Right lobe of liver (tissue), 6 donors: ENCODE measurements at regions not wholly inside any gene's neighbourhood (a gene's known extent, or its start where the extent isn't known, plus 50 kb on each side); places are given as distances from the start of the nearest gene placed in this dataset.

Experiments used
- ATAC-seq, 4 donors: fragments of 200-7000 bp; cut with Tn5 transposase; one replicate each; pipeline ENCODE4 v1.9.1; 2020; ENCODE audit warnings: mild to moderate bottlenecking in 4 of 4, moderate library complexity in 4 of 4
- DNase-seq, 3 donors: peaks; one replicate each; pipeline ENCODE4 v3.0.0-alpha.2; 2020
- H3K27ac ChIP-seq, 3 donors: fragments of 200-600 bp; one replicate each; pipeline ENCODE4 v1.8.0; 2022
- H3K27me3 ChIP-seq, 2 donors: fragments of 200-600 bp; one replicate each; pipeline ENCODE4 v1.8.0; 2022
- H3K36me3 ChIP-seq, 4 donors: fragments of 200-600 bp; sonication (generic) in 1 of 4; one replicate each; pipeline versions ENCODE4 v1.5.1 to v1.8.0; 2017 to 2022; ENCODE audit warnings: control low read depth in 1 of 4
- H3K4me1 ChIP-seq, 4 donors: fragments of 200-600 bp; sonication (generic) in 1 of 4; one replicate each; pipeline versions ENCODE4 v1.5.1 to v1.8.0; 2017 to 2022; ENCODE audit warnings: control low read depth in 1 of 4
- H3K4me3 ChIP-seq, 3 donors: fragments of 200-600 bp; one replicate each; pipeline ENCODE4 v1.8.0; 2022
- H3K9me3 ChIP-seq, 4 donors: fragments of 200-600 bp; sonication (generic) in 1 of 4; one replicate each; pipeline versions ENCODE4 v1.5.1 to v1.8.0; 2017 to 2022; ENCODE audit warnings: control low read depth in 1 of 4
- POLR2A ChIP-seq: fragments of 450-650 bp; IDR thresholded peaks from one replicate; pipeline ENCODE4 v1.6.1; 2017; ENCODE audit warnings: antibody characterized with exemption, mild to moderate bottlenecking
- WGBS: methylation state at CpG from one replicate; pipeline ENCODE4 v1.1.6; 2018; ENCODE audit warnings: low coverage, low lambda C conversion rate; ENCODE audit not compliant: insufficient coverage; ENCODE audit errors: missing lambda C conversion rate; 5-methylcytosine and 5-hydroxymethylcytosine counted together
- intact Hi-C, 2 donors: fragments of 100-400 bp; cut with DNase I; formaldehyde crosslinking; loops; one replicate each; pipeline versions ENCODE4 v1.11.2 to v1.14.1; 2022
- TF ChIP-seq, protein P1 (sequence below), 4 donors: fragments of 200-600 bp in 3 of 4; fragments of 450-650 bp in 1 of 4; IDR thresholded peaks; one replicate each; pipeline versions ENCODE4 v1.5.1 to v1.8.0; 2016 to 2022; ENCODE audit warnings: antibody characterized with exemption in 4 of 4, mild to moderate bottlenecking in 2 of 4
- donor health status: DM: no; HTN: yes; CAD: no.
- donor health status: DM: no; HTN: no; CAD: no.
- donor health status: DM: no; HTN: no; CAD: no.
- donor health status: DM: no; HTN: yes; CAD: no.
- donor health status: DM: no; HTN: yes; CAD: no.

DNA sequence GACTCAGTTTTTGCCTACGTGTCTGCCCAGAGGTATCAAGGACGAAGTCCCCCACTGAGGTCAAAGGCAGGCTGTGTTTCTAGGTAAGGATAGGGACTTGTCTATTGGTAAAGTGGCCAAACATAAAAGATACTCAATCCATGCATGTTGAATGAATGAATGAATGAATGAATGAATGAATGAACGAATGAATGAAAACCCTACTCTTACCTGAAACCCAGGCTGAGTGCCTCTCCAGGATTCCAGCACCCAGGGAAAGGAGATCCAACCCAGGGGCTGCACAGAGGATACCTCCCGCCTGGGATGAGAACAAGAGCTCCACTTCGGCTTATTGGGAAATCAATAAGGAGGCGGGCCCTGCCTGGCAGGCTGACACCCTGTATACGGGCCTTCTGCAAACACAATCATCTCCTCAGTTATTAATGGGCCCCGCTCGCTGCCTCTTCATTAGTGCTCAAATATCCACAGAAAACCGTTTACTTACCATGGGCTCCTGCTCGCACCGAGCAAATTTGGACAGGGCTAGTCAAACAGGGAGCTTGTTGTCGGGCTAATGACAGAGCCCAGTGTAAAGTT, 177.4 kb downstream of the BUD13 start:
- ATAC-seq (peak; percentile 63 to 83 (median 74)), DNase-seq (peak in 2 of 3 donors; percentile 34 to 49)
- WGBS: 41% methylated on average over 9 of the region's 13 CpGs
- intact Hi-C loops: no loop called here
- Histone ChIP-seq H3K9me3 (no peaks in the 10 kb centered on the region), H3K36me3 (no peaks in the 10 kb centered on the region), H3K27me3 (no peaks in the 10 kb centered on the region), H3K4me3 (no peak overlapping the region), H3K4me1 (no peaks in the 10 kb centered on the region), H3K27ac (no peak overlapping the region)
- TF ChIP-seq, protein P1, sequence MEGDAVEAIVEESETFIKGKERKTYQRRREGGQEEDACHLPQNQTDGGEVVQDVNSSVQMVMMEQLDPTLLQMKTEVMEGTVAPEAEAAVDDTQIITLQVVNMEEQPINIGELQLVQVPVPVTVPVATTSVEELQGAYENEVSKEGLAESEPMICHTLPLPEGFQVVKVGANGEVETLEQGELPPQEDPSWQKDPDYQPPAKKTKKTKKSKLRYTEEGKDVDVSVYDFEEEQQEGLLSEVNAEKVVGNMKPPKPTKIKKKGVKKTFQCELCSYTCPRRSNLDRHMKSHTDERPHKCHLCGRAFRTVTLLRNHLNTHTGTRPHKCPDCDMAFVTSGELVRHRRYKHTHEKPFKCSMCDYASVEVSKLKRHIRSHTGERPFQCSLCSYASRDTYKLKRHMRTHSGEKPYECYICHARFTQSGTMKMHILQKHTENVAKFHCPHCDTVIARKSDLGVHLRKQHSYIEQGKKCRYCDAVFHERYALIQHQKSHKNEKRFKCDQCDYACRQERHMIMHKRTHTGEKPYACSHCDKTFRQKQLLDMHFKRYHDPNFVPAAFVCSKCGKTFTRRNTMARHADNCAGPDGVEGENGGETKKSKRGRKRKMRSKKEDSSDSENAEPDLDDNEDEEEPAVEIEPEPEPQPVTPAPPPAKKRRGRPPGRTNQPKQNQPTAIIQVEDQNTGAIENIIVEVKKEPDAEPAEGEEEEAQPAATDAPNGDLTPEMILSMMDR (IDR thresholded peaks at IDR 0.05): no peak
- no peak for TF ChIP-seq POLR2A

DNA sequence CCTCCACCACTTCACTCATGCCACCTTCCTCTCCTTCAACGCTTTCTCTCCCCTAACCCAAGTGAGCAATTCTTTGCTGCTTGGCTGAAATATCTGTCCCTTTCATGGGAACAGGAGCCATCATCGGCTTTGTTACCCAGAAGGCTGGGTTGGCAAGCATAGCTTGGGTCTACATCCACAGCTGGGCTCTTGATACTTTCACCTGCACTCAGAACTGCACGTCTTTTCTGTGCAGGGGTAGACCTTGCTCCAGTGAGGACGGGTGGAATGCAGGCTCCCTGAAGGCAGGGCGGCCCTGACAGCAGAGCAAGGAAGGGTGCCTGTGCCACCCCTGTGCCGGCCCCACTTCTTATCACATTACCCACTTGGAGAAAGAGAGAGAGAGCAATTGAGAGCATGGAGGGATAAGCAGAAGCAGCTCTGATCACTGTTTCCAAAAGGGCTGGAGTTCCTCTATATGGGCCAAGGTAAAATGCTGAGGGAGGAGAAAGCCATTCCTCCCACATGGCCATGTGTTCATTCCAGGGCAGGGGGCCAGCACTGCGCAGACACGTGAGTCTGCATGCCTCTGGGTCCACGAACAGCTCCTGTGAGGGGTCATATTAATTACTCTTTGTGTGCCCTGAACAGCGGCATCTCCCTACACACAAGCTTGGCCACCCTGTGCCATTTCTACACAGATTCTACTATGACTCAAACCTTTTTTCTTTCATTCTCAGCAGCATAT, 181.8 kb downstream of the BUD13 start:
- no peak for TF ChIP-seq POLR2A
- TF ChIP-seq, protein P1 (IDR thresholded peaks at IDR 0.05): no peak
- ATAC-seq (no peak), DNase-seq (no peak)
- intact Hi-C loops: no loop called here
- Histone ChIP-seq H3K36me3 (no peaks in the 10 kb centered on the region), H3K4me1 (no peaks in the 10 kb centered on the region), H3K27ac (no peak overlapping the region), H3K4me3 (no peak overlapping the region), H3K9me3 (no peaks in the 10 kb centered on the region), H3K27me3 (no peaks in the 10 kb centered on the region)
- 46% methylated on average over 6 of the region's 10 CpGs for WGBS

- Histone ChIP-seq H3K36me3 (no peaks in the 10 kb centered on the region), H3K27me3 (no peaks in the 10 kb centered on the region), H3K9me3 (no peaks in the 10 kb centered on the region), H3K4me3 (no peak overlapping the region), H3K4me1 (no peaks in the 10 kb centered on the region), H3K27ac (no peak overlapping the region)
- DNase-seq (no peak), ATAC-seq (no peak)
- WGBS: 29% methylated on average over 1 of the region's 5 CpGs
- TF ChIP-seq POLR2A: no peak
- TF ChIP-seq, protein P1 (IDR thresholded peaks at IDR 0.05): no peak
- intact Hi-C loops: no loop called here
Measured at GRCh38 chr11:116589402-116589801, 183.4 kb downstream of the BUD13 start.

GRCh38 chr11:116586392-116586791, 186.4 kb downstream of the BUD13 start:
- H3K27ac ChIP-seq: no peak overlapping the region
- ATAC-seq: no peak
- TF ChIP-seq POLR2A: no peak
- TF ChIP-seq, protein P1 (IDR thresholded peaks at IDR 0.05): no peak

More at GRCh38 chr11:116586392-116586791, 186.4 kb downstream of the BUD13 start:
- H3K4me1 ChIP-seq: no peaks in the 10 kb centered on the region
- no peaks in the 10 kb centered on the region for H3K36me3 ChIP-seq
- intact Hi-C loops: no loop called here
- DNase-seq: no peak
- 85% methylated on average over 6 of the region's 6 CpGs for WGBS
- no peak overlapping the region for H3K4me3 ChIP-seq
- H3K27me3 ChIP-seq: peaks cover 0 to 5% of the 10 kb centered on the region in 2 donors
- no peaks in the 10 kb centered on the region for H3K9me3 ChIP-seq
